Neural progenitor cell (in vitro differentiated cells): ENCODE measurements at regions not wholly inside any gene's neighbourhood (a gene's known extent, or its start where the extent isn't known, plus 50 kb on each side); places are given as distances from the start of the nearest gene placed in this dataset.

ENCODE experiments used
- EZH2 ChIP-seq: fragments of 200-600 bp; sonication (generic); IDR thresholded peaks from 2 replicates; pipeline ENCODE4 v1.6.1; 2017; ENCODE audit warnings: antibody characterized with exemption, mild to moderate bottlenecking, moderate library complexity
- TF ChIP-seq, protein P1 (sequence below): fragments of 200-600 bp; sonication (generic); IDR thresholded peaks from 2 replicates; pipeline ENCODE4 v1.5.1; 2017; ENCODE audit warnings: antibody characterized with exemption, mild to moderate bottlenecking

DNA sequence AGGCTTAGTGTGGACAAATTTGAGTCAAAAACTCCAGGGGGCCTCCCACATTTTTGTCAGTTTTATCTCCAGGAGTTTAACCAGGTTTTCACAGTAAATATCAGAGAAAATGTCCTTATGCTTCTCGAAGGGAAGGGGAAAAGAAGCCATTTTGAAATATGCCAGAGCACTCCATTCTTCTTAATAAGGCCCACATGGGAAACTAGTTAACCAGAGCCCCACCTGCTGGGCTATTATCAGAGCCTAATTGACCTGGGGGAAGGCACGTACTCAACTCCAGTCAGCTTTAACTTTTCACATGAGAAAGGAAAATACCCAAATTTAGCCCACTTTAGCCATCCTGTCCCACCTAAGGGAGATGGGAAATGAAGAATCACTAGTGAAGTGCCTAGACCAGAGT lies 296.3 kb downstream of the PTBP2 start:
- TF ChIP-seq, protein P1, sequence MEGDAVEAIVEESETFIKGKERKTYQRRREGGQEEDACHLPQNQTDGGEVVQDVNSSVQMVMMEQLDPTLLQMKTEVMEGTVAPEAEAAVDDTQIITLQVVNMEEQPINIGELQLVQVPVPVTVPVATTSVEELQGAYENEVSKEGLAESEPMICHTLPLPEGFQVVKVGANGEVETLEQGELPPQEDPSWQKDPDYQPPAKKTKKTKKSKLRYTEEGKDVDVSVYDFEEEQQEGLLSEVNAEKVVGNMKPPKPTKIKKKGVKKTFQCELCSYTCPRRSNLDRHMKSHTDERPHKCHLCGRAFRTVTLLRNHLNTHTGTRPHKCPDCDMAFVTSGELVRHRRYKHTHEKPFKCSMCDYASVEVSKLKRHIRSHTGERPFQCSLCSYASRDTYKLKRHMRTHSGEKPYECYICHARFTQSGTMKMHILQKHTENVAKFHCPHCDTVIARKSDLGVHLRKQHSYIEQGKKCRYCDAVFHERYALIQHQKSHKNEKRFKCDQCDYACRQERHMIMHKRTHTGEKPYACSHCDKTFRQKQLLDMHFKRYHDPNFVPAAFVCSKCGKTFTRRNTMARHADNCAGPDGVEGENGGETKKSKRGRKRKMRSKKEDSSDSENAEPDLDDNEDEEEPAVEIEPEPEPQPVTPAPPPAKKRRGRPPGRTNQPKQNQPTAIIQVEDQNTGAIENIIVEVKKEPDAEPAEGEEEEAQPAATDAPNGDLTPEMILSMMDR: peak; percentile 8
- no peak for TF ChIP-seq EZH2
